H1 (cell line): ENCODE measurements at regions not wholly inside any gene's neighbourhood (a gene's known extent, or its start where the extent isn't known, plus 50 kb on each side); places are given as distances from the start of the nearest gene placed in this dataset.

Source experiments
- CTCF ChIA-PET: fragments of 300-600 bp; sonication (Branson Sonifier 250); formaldehyde crosslinking; loops from one replicate; lab custom pipeline; 2021; ENCODE audit not compliant: partially characterized antibody; lab: Charles Lee
- POLR2A ChIA-PET: fragments of 300-600 bp; sonication (Branson Sonifier 250); formaldehyde crosslinking; loops from one replicate; lab custom pipeline; 2021; ENCODE audit warnings: inconsistent platforms; ENCODE audit not compliant: partially characterized antibody; lab: Charles Lee
- DNase-seq, 2 experiments: peaks; one replicate each; pipeline versions ENCODE4 v3.0.0 to v3.0.0-alpha.2; 2010 to 2022; ENCODE audit warnings: low spot score in 2 of 2, low read depth in 1 of 2, mixed read lengths in 1 of 2
- FAIRE-seq: peaks from 2 replicates; lab custom pipeline; 2011; peaks lifted over from hg19 to GRCh38; lab: Jason Lieb, UNC
- H2AFZ ChIP-seq: 2 replicates; pipeline ENCODE4 v1.8.1; 2012; ENCODE audit warnings: low read length, inconsistent platforms
- H2AK5ac ChIP-seq: 2 replicates; pipeline ENCODE4 v1.6.1; 2013; ENCODE audit warnings: low read depth, low read length
- H2BK120ac ChIP-seq: replicated peaks from 2 replicates; pipeline ENCODE3; 2013; ENCODE audit warnings: low read depth, low read length, inconsistent platforms
- H2BK12ac ChIP-seq: 2 replicates; pipeline ENCODE4 v1.6.1; 2013; ENCODE audit warnings: low read depth, low read length
- H2BK15ac ChIP-seq: 2 replicates; pipeline ENCODE4 v1.6.1; 2013; ENCODE audit warnings: low read length
- H2BK20ac ChIP-seq: 2 replicates; pipeline ENCODE4 v1.6.1; 2013; ENCODE audit warnings: low read length
- H2BK5ac ChIP-seq: 2 replicates; pipeline ENCODE4 v1.6.1; 2013; ENCODE audit warnings: low read depth, low read length
- H3K14ac ChIP-seq: 2 replicates; pipeline ENCODE4 v1.6.1; 2013; ENCODE audit warnings: inconsistent platforms; ENCODE audit not compliant: insufficient read length
- H3K18ac ChIP-seq: 2 replicates; pipeline ENCODE4 v1.6.1; 2013; ENCODE audit warnings: low read length; ENCODE audit errors: extremely low read depth
- H3K23ac ChIP-seq: 2 replicates; pipeline ENCODE4 v1.6.1; 2013; ENCODE audit warnings: inconsistent platforms; ENCODE audit not compliant: insufficient read length
- H3K23me2 ChIP-seq: 2 replicates; pipeline ENCODE4 v1.6.1; 2013; ENCODE audit warnings: low read depth, low read length
- H3K27ac ChIP-seq: 2 replicates; pipeline ENCODE4 v1.6.1; 2011; ENCODE audit warnings: low read depth, low read length, inconsistent platforms
- H3K27me3 ChIP-seq, 4 experiments: replicated peaks in 1 of 4; 1 replicate in 1 of 4; 2 replicates in 3 of 4; pipeline versions ENCODE4 v1.6.1 to v1.8.1; 2011 to 2013; ENCODE audit warnings: low read length in 3 of 4, mild to moderate bottlenecking in 3 of 4, inconsistent platforms in 2 of 4, mixed read lengths in 2 of 4, moderate library complexity in 1 of 4; ENCODE audit not compliant: control insufficient read depth in 3 of 4, insufficient read depth in 3 of 4; ENCODE audit errors: extremely low read depth in 1 of 4
- H3K36me3 ChIP-seq, 4 experiments: 2 replicates each; pipeline versions ENCODE4 v1.6.1 to v1.8.1; 2011 to 2013; ENCODE audit warnings: mild to moderate bottlenecking in 4 of 4, low read length in 3 of 4, moderate library complexity in 2 of 4, control low read depth in 1 of 4, inconsistent platforms in 1 of 4; ENCODE audit not compliant: insufficient read depth in 4 of 4, control insufficient read depth in 2 of 4
- H3K4ac ChIP-seq: replicated peaks from 2 replicates; pipeline ENCODE3; 2013; ENCODE audit warnings: low read length, low read depth, mixed read lengths, inconsistent platforms; ENCODE audit not compliant: insufficient read length
- H3K4me1 ChIP-seq, 4 experiments: replicated peaks in 1 of 4; 1 replicate in 1 of 4; 2 replicates in 3 of 4; pipeline versions ENCODE4 v1.6.1 to v1.8.1; 2011 to 2013; ENCODE audit warnings: low read length in 3 of 4, inconsistent platforms in 2 of 4, mixed read lengths in 1 of 4; ENCODE audit not compliant: insufficient read depth in 4 of 4, control insufficient read depth in 3 of 4
- H3K4me2 ChIP-seq, 2 experiments: 2 replicates each; pipeline versions ENCODE4 v1.6.1 to v1.8.1; 2011 to 2013; ENCODE audit warnings: low read depth in 2 of 2, low read length in 2 of 2, control low read depth in 1 of 2, inconsistent platforms in 1 of 2, mild to moderate bottlenecking in 1 of 2; ENCODE audit not compliant: insufficient read depth in 1 of 2
- H3K4me3 ChIP-seq, 4 experiments: fragments of 200-600, 300-600 bp in 1 of 4; sonication (generic), shearing (Covaris generic), sonication (Bioruptor Twin) in 1 of 4; 2 replicates each; pipeline versions ENCODE4 v1.5.1 to v1.8.1; 2011 to 2016; ENCODE audit warnings: low read length in 4 of 4, low read depth in 3 of 4, control low read depth in 2 of 4, inconsistent platforms in 2 of 4, mild to moderate bottlenecking in 2 of 4, mixed read lengths in 1 of 4, moderate library complexity in 1 of 4; ENCODE audit not compliant: insufficient read depth in 2 of 4; ENCODE audit errors: extremely low read depth in 1 of 4
- H3K56ac ChIP-seq: replicated peaks from 2 replicates; pipeline ENCODE3; 2013; ENCODE audit warnings: low read depth, mild to moderate bottlenecking, mixed read lengths, low read length, inconsistent platforms; ENCODE audit not compliant: insufficient read length
- H3K79me1 ChIP-seq: 2 replicates; pipeline ENCODE4 v1.6.1; 2013; ENCODE audit warnings: low read depth, low read length, control low read depth
- H3K79me2 ChIP-seq, 2 experiments: 2 replicates each; pipeline versions ENCODE4 v1.6.1 to v1.8.1; 2012 to 2013; ENCODE audit warnings: low read length in 2 of 2, mild to moderate bottlenecking in 2 of 2, inconsistent platforms in 1 of 2; ENCODE audit not compliant: insufficient read depth in 2 of 2, control insufficient read depth in 1 of 2
- H3K9ac ChIP-seq, 4 experiments: replicated peaks in 1 of 4; 1 replicate in 1 of 4; 2 replicates in 3 of 4; pipeline versions ENCODE4 v1.6.1 to v1.8.1; 2011 to 2013; ENCODE audit warnings: low read depth in 3 of 4, low read length in 3 of 4, control low read depth in 2 of 4, mild to moderate bottlenecking in 2 of 4, moderate library complexity in 2 of 4, inconsistent platforms in 1 of 4; ENCODE audit errors: extremely low read depth in 1 of 4
- H3K9me3 ChIP-seq, 2 experiments: 2 replicates each; pipeline versions ENCODE4 v1.6.1 to v1.8.1; 2012 to 2013; ENCODE audit warnings: mild to moderate bottlenecking in 2 of 2, moderate library complexity in 2 of 2, control low read depth in 1 of 2, inconsistent platforms in 1 of 2, low read depth in 1 of 2, low read length in 1 of 2, mixed read lengths in 1 of 2; ENCODE audit not compliant: insufficient read depth in 2 of 2
- H4K20me1 ChIP-seq, 2 experiments: replicated peaks in 1 of 2; 2 replicates each; pipeline versions ENCODE3 to v1.8.1; 2011 to 2013; ENCODE audit warnings: inconsistent platforms in 2 of 2, low read length in 2 of 2, mild to moderate bottlenecking in 1 of 2; ENCODE audit not compliant: insufficient read depth in 2 of 2, control insufficient read depth in 1 of 2
- H4K5ac ChIP-seq: 2 replicates; pipeline ENCODE4 v1.6.1; 2013; ENCODE audit warnings: low read length, low read depth, mixed read lengths, inconsistent platforms; ENCODE audit not compliant: insufficient read length
- H4K8ac ChIP-seq: 2 replicates; pipeline ENCODE4 v1.8.0; 2013; ENCODE audit warnings: mild to moderate bottlenecking, moderate library complexity, low read length, inconsistent platforms; ENCODE audit not compliant: insufficient read depth; ENCODE audit errors: extremely low read depth
- H4K91ac ChIP-seq: replicated peaks from 2 replicates; pipeline ENCODE3; 2013; ENCODE audit warnings: low read length, mixed read lengths, inconsistent platforms; ENCODE audit not compliant: insufficient read length
- CBX8 ChIP-seq: fragments of 300-800, 300-1000 bp; sonication (generic); IDR thresholded peaks from 2 replicates; pipeline ENCODE4 v1.7.1; 2016; ENCODE audit warnings: low read depth, low read length, borderline replicate concordance
- E2F6 ChIP-seq: IDR thresholded peaks from 2 replicates; pipeline ENCODE4 v1.6.1; 2012; ENCODE audit warnings: inconsistent platforms
- HDAC2 ChIP-seq, 2 experiments: fragments of 300-600 bp in 1 of 2; sonication (generic) in 1 of 2; IDR thresholded peaks; 2 replicates each; pipeline ENCODE4 v1.6.1; 2011 to 2012; ENCODE audit warnings: low read depth in 2 of 2, low read length in 2 of 2, mild to moderate bottlenecking in 2 of 2, moderate library complexity in 2 of 2, borderline replicate concordance in 1 of 2, inconsistent platforms in 1 of 2
- RAD21 ChIP-seq, 2 experiments: IDR thresholded peaks in 1 of 2; conservative IDR thresholded peaks in 1 of 2; 2 replicates each; pipeline ENCODE4 v1.6.1; 2011; ENCODE audit warnings: low read depth in 2 of 2, low read length in 2 of 2, improper control_type of control experiment in 1 of 2, inconsistent platforms in 1 of 2, mild to moderate bottlenecking in 1 of 2, moderate library complexity in 1 of 2
- RFX5 ChIP-seq: IDR thresholded peaks from 2 replicates; pipeline ENCODE4 v1.6.1; 2011; ENCODE audit warnings: low read depth, low read length, improper control_type of control experiment, borderline replicate concordance
- SP1 ChIP-seq: IDR thresholded peaks from 2 replicates; pipeline ENCODE4 v1.6.1; 2011; ENCODE audit warnings: low read depth, low read length
- TAF7 ChIP-seq: optimal IDR thresholded peaks from 2 replicates; pipeline ENCODE3; 2011; ENCODE audit warnings: low read depth, mild to moderate bottlenecking, inconsistent platforms, low read length, moderate library complexity, borderline replicate concordance
- WGBS, 2 experiments: shearing (Covaris generic) in 1 of 2; methylation state at CpG; one replicate each; pipeline versions ENCODE4 v1.1.6 to v1.1.7; 2013 to 2015; ENCODE audit warnings: low lambda C conversion rate in 2 of 2, mixed read lengths in 2 of 2, inconsistent platforms in 1 of 2, low coverage in 1 of 2, missing lambda C conversion rate in 1 of 2; ENCODE audit not compliant: insufficient replicate concordance in 2 of 2, insufficient coverage in 1 of 2, insufficient read length in 1 of 2; ENCODE audit errors: extremely low coverage in 1 of 2, missing lambda C conversion rate in 1 of 2; 5-methylcytosine and 5-hydroxymethylcytosine counted together

- DNase-seq (no peak), FAIRE-seq (no peak)
- Histone ChIP-seq H3K14ac (no peak overlapping the region), H2AK5ac (no peak overlapping the region; the same call in 1 of the 2 replicates), H3K4ac (no peak overlapping the region), H3K27me3 (no peaks in the 10 kb centered on the region), H3K4me2 (no peak overlapping the region), H3K36me3 (no peaks in the 10 kb centered on the region), H3K9ac (no peak overlapping the region), H2BK120ac (no peak overlapping the region), H3K27ac (no peak overlapping the region), H3K4me1 (peaks cover 0 to 18% (median 12%) of the 10 kb centered on the region in 4 experiments; a peak in 5 of 7 replicates), H2BK5ac (no peak overlapping the region), H2BK12ac (no peak overlapping the region), H3K56ac (no peak overlapping the region), H3K23me2 (no peaks in the 10 kb centered on the region), H2BK15ac (peak overlapping the region; percentile 37; the same call in 1 of the 2 replicates), H3K4me3 (no peak overlapping the region), H4K20me1 (peaks cover 0 to 2% of the 10 kb centered on the region in 2 experiments), H2BK20ac (no peak overlapping the region), H3K18ac (peak overlapping the region; percentile 36; the same call in 1 of the 2 replicates), H3K79me2 (peaks cover 5 to 90% of the 10 kb centered on the region in 2 experiments), H3K79me1 (no peaks in the 10 kb centered on the region; the same call in 1 of the 2 replicates), H3K23ac (no peak overlapping the region), H4K8ac (no peak overlapping the region), H3K9me3 (no peaks in the 10 kb centered on the region), H4K91ac (no peak overlapping the region), H4K5ac (peak overlapping the region; percentile 57), H2AFZ (no peak overlapping the region)
- ChIA-PET POLR2A (no interaction called here), CTCF (interaction anchor here (1.2 kb wide), 1 partner anchor 42 kb away, joined by 5 read pairs; no protein-coding TSS in a partner anchor)
- WGBS, 2 experiments, result 94% methylated on average over 8 of the region's 8 CpGs; no CpG with 5 or more reads in 1 of the 2 experiments
- TF ChIP-seq CBX8 (no peak), E2F6 (no peak), HDAC2 (IDR thresholded peaks at IDR 0.05; ENCODE audit: borderline replicate concordance in 1 of 2, low read depth in 2 of 2, low read length in 2 of 2) (no peak), TAF7 (no peak), SP1 (no peak), RFX5 (no peak), RAD21 (IDR thresholded peaks at IDR 0.05 in 1 of 2, conservative IDR thresholded peaks at IDR 0.05 in 1 of 2; ENCODE audit: low read depth in 2 of 2, low read length in 2 of 2) (no peak)
Observed at GRCh38 chr6:56739836-56740815, 97.4 kb upstream of the DST start.
